ENCODE measurements at regions not wholly inside any gene's neighbourhood (a gene's known extent, or its start where the extent isn't known, plus 50 kb on each side); places are given as distances from the start of the nearest gene placed in this dataset.

GRCh38 chr14:38866461-38866860, 236.6 kb downstream of the SEC23A start:
- TF ChIP-seq ZFX (IDR thresholded peaks at IDR 0.05; ENCODE audit: borderline replicate concordance) (no peak), CTCF (IDR thresholded peaks at IDR 0.05) (no peak)
- peak overlapping the region; percentile 97 for H3K27ac ChIP-seq

GRCh38 chr14:38862366-38862765, 240.7 kb downstream of the SEC23A start:
- TF ChIP-seq CTCF (IDR thresholded peaks at IDR 0.05) (no peak), ZFX (IDR thresholded peaks at IDR 0.05; ENCODE audit: borderline replicate concordance) (no peak)
- H3K27ac ChIP-seq: no peak overlapping the region

GRCh38 chr14:38860530-38860929, 242.5 kb downstream of the SEC23A start:
- TF ChIP-seq ZFX (IDR thresholded peaks at IDR 0.05; ENCODE audit: borderline replicate concordance) (no peak), CTCF (IDR thresholded peaks at IDR 0.05) (no peak)
- H3K27ac ChIP-seq: no peak overlapping the region

GRCh38 chr14:38856798-38857197, 246.2 kb downstream of the SEC23A start:
- TF ChIP-seq CTCF (IDR thresholded peaks at IDR 0.05) (no peak), ZFX (IDR thresholded peaks at IDR 0.05; ENCODE audit: borderline replicate concordance) (no peak)
- no peak overlapping the region for H3K27ac ChIP-seq

- H3K27ac ChIP-seq: no peak overlapping the region
- no peak for TF ChIP-seq CTCF (IDR thresholded peaks at IDR 0.05)
- no peak for TF ChIP-seq ZFX (IDR thresholded peaks at IDR 0.05; ENCODE audit: borderline replicate concordance)
These were observed 247.5 kb downstream of the SEC23A start for GRCh38 chr14:38855513-38855912.

GRCh38 chr14:38851111-38851510, 251.9 kb downstream of the SEC23A start:
- TF ChIP-seq ZFX (IDR thresholded peaks at IDR 0.05; ENCODE audit: borderline replicate concordance) (no peak), CTCF (IDR thresholded peaks at IDR 0.05) (no peak)
- H3K27ac ChIP-seq: no peak overlapping the region

- TF ChIP-seq CTCF (IDR thresholded peaks at IDR 0.05) (no peak), ZFX (IDR thresholded peaks at IDR 0.05; ENCODE audit: borderline replicate concordance) (no peak)
- no peak overlapping the region for H3K27ac ChIP-seq
These were observed 252.4 kb downstream of the SEC23A start for GRCh38 chr14:38850664-38851063.

Measured in 22Rv1 (cell line).